GM23338 (cell line): ENCODE measurements at regions not wholly inside any gene's neighbourhood (a gene's known extent, or its start where the extent isn't known, plus 50 kb on each side); places are given as distances from the start of the nearest gene placed in this dataset.

Source experiments
- ATAC-seq: fragments of 200-7000 bp; cut with Tn5 transposase; 3 replicates; pipeline ENCODE4 v1.9.1; 2020
- DNase-seq: peaks from one replicate; pipeline ENCODE4 v3.0.0-alpha.2; 2015; ENCODE audit warnings: low spot score
- H2AFZ ChIP-seq: fragments of 200-600 bp; sonication (generic); 2 replicates; pipeline ENCODE4 v1.8.0; 2016; ENCODE audit warnings: antibody characterized with exemption, mild to moderate bottlenecking, moderate library complexity
- H3F3A ChIP-seq: fragments of 200-600 bp; sonication (generic); replicated peaks from 2 replicates; pipeline ENCODE4 v1.8.0; 2017; ENCODE audit warnings: antibody characterized with exemption, mixed run types, low read depth
- H3K27ac ChIP-seq: fragments of 200-600 bp; sonication (generic); 2 replicates; pipeline ENCODE4 v1.6.1; 2016; ENCODE audit warnings: low read depth
- H3K27me3 ChIP-seq: fragments of 200-600 bp; sonication (generic); 2 replicates; pipeline ENCODE4 v1.8.0; 2016; ENCODE audit warnings: mild to moderate bottlenecking, mixed run types, moderate library complexity; ENCODE audit not compliant: insufficient read depth
- H3K36me3 ChIP-seq: fragments of 200-600 bp; sonication (generic); 2 replicates; pipeline ENCODE4 v1.8.0; 2016; ENCODE audit warnings: mild to moderate bottlenecking; ENCODE audit not compliant: insufficient read depth
- H3K4me1 ChIP-seq: fragments of 200-600 bp; sonication (generic); 2 replicates; pipeline ENCODE4 v1.8.0; 2016; ENCODE audit warnings: mild to moderate bottlenecking, moderate library complexity; ENCODE audit not compliant: insufficient read depth
- H3K4me2 ChIP-seq: fragments of 200-600 bp; sonication (generic); 2 replicates; pipeline ENCODE4 v1.7.1; 2017; ENCODE audit warnings: mixed run types
- H3K4me3 ChIP-seq: fragments of 200-600 bp; sonication (generic); 2 replicates; pipeline ENCODE4 v1.6.1; 2016; ENCODE audit warnings: mixed run types
- H3K79me2 ChIP-seq: fragments of 200-600 bp; sonication (generic); replicated peaks from 2 replicates; pipeline ENCODE4 v1.8.0; 2017; ENCODE audit warnings: mild to moderate bottlenecking; ENCODE audit not compliant: insufficient read depth
- H3K9me2 ChIP-seq: fragments of 200-600 bp; sonication (generic); 2 replicates; pipeline ENCODE4 v1.8.0; 2017; ENCODE audit not compliant: insufficient read depth
- H4K20me1 ChIP-seq: fragments of 200-600 bp; sonication (generic); replicated peaks from 2 replicates; pipeline ENCODE4 v1.8.0; 2017; ENCODE audit warnings: mild to moderate bottlenecking; ENCODE audit not compliant: insufficient read depth
- H3K27ac Mint-ChIP-seq: 2 replicates; pipeline ENCODE4 v1.8.0; 2020; ENCODE audit warnings: inconsistent platforms, mild to moderate bottlenecking, moderate library complexity, mixed read lengths
- H3K27me3 Mint-ChIP-seq: 3 replicates; pipeline ENCODE4 v1.8.0; 2022; ENCODE audit warnings: low read depth, mild to moderate bottlenecking, moderate library complexity, mixed read lengths, inconsistent platforms; ENCODE audit not compliant: insufficient read depth, poor library complexity
- H3K36me3 Mint-ChIP-seq: 3 replicates; pipeline ENCODE4 v1.8.0; 2021; ENCODE audit warnings: low read depth, mild to moderate bottlenecking, inconsistent platforms, moderate library complexity, mixed read lengths
- H3K4me1 Mint-ChIP-seq: 3 replicates; pipeline ENCODE4 v1.8.0; 2020; ENCODE audit warnings: mild to moderate bottlenecking, inconsistent platforms, mixed read lengths
- H3K4me3 Mint-ChIP-seq: 3 replicates; pipeline ENCODE4 v1.8.0; 2021; ENCODE audit warnings: moderate library complexity, mild to moderate bottlenecking, inconsistent platforms, mixed read lengths
- H3K9me3 Mint-ChIP-seq: 3 replicates; pipeline ENCODE4 v1.8.0; 2020; ENCODE audit warnings: moderate library complexity, mild to moderate bottlenecking, inconsistent platforms, mixed read lengths
- CREB1 ChIP-seq: fragments of 250-450 bp; sonication (Bioruptor Pico); IDR thresholded peaks from 2 replicates; pipeline ENCODE4 v1.5.0; 2020; ENCODE audit warnings: low read depth, mild to moderate bottlenecking, moderate library complexity
- EZH2 ChIP-seq: fragments of 200-600 bp; sonication (generic); IDR thresholded peaks from one replicate; pipeline ENCODE4 v1.8.0; 2017; ENCODE audit warnings: antibody characterized with exemption, mild to moderate bottlenecking, low read depth; ENCODE audit not compliant: unreplicated experiment
- NANOG ChIP-seq: IDR thresholded peaks from 2 replicates; pipeline ENCODE4 v1.6.1; 2016; ENCODE audit warnings: antibody characterized with exemption, borderline replicate concordance
- POLR2AphosphoS5 ChIP-seq: IDR thresholded peaks from 2 replicates; pipeline ENCODE4 v1.6.1; 2016; ENCODE audit warnings: antibody characterized with exemption, low read depth
- ZNF114 ChIP-seq: fragments of 250-450 bp; sonication (Bioruptor Pico); IDR thresholded peaks from 2 replicates; pipeline ENCODE4 v1.5.0; 2020; ENCODE audit warnings: mild to moderate bottlenecking, moderate library complexity
- ZNF331 ChIP-seq: fragments of 250-450 bp; sonication (Bioruptor Pico); IDR thresholded peaks from 2 replicates; pipeline ENCODE4 v1.5.0; 2020; ENCODE audit warnings: low read depth, mild to moderate bottlenecking, moderate library complexity
- TF ChIP-seq, protein P1 (sequence below), 2 experiments: fragments of 200-600 bp in 1 of 2; sonication (generic) in 1 of 2; conservative IDR thresholded peaks; 2 replicates each; pipeline versions ENCODE4 v1.5.1 to v1.6.1; 2016 to 2017; ENCODE audit warnings: antibody characterized with exemption in 2 of 2, low read depth in 2 of 2, mild to moderate bottlenecking in 2 of 2, moderate library complexity in 1 of 2
- TF ChIP-seq, protein P2 (sequence below): IDR thresholded peaks from one replicate; pipeline ENCODE4 v1.6.1; 2018; ENCODE audit warnings: antibody characterized with exemption; ENCODE audit not compliant: unreplicated experiment
- TF ChIP-seq, protein P3 (sequence below): IDR thresholded peaks from 2 replicates; pipeline ENCODE4 v1.6.1; 2016; ENCODE audit warnings: antibody characterized with exemption
- TF ChIP-seq, protein P4 (sequence below): fragments of 250-450 bp; sonication (Bioruptor Pico); IDR thresholded peaks from 2 replicates; pipeline ENCODE4 v1.5.0; 2020; ENCODE audit warnings: mild to moderate bottlenecking, moderate library complexity

DNA sequence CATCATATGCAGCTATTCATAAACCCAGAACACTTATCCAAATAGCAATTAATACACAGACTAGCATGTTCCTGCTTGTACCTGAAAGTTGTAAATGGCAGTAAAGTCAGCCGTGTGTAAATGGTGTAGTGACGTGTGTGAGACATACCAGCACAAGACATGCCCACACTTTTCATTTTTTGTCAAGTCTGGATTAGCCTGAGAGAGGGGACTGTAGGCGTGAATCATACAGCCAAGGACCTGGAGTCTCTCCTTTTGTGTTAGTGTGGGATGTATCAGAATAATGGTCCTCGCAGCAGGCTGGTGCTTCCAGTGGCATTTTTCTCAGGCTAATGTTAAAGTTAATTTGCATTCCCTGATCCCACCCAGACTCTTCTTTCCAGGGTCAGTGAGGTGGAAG is 116.8 kb upstream of the BMAL1 start (continued):
- TF ChIP-seq CREB1 (CRISPR knock-in tag) (no peak), ZNF114 (CRISPR knock-in tag) (no peak), ZNF331 (CRISPR knock-in tag) (no peak), POLR2AphosphoS5 (no peak), NANOG (no peak)
- TF ChIP-seq, protein P1, sequence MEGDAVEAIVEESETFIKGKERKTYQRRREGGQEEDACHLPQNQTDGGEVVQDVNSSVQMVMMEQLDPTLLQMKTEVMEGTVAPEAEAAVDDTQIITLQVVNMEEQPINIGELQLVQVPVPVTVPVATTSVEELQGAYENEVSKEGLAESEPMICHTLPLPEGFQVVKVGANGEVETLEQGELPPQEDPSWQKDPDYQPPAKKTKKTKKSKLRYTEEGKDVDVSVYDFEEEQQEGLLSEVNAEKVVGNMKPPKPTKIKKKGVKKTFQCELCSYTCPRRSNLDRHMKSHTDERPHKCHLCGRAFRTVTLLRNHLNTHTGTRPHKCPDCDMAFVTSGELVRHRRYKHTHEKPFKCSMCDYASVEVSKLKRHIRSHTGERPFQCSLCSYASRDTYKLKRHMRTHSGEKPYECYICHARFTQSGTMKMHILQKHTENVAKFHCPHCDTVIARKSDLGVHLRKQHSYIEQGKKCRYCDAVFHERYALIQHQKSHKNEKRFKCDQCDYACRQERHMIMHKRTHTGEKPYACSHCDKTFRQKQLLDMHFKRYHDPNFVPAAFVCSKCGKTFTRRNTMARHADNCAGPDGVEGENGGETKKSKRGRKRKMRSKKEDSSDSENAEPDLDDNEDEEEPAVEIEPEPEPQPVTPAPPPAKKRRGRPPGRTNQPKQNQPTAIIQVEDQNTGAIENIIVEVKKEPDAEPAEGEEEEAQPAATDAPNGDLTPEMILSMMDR (conservative IDR thresholded peaks at IDR 0.05; ENCODE audit: low read depth in 2 of 2): no peak
- TF ChIP-seq, protein P2, sequence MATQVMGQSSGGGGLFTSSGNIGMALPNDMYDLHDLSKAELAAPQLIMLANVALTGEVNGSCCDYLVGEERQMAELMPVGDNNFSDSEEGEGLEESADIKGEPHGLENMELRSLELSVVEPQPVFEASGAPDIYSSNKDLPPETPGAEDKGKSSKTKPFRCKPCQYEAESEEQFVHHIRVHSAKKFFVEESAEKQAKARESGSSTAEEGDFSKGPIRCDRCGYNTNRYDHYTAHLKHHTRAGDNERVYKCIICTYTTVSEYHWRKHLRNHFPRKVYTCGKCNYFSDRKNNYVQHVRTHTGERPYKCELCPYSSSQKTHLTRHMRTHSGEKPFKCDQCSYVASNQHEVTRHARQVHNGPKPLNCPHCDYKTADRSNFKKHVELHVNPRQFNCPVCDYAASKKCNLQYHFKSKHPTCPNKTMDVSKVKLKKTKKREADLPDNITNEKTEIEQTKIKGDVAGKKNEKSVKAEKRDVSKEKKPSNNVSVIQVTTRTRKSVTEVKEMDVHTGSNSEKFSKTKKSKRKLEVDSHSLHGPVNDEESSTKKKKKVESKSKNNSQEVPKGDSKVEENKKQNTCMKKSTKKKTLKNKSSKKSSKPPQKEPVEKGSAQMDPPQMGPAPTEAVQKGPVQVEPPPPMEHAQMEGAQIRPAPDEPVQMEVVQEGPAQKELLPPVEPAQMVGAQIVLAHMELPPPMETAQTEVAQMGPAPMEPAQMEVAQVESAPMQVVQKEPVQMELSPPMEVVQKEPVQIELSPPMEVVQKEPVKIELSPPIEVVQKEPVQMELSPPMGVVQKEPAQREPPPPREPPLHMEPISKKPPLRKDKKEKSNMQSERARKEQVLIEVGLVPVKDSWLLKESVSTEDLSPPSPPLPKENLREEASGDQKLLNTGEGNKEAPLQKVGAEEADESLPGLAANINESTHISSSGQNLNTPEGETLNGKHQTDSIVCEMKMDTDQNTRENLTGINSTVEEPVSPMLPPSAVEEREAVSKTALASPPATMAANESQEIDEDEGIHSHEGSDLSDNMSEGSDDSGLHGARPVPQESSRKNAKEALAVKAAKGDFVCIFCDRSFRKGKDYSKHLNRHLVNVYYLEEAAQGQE: no peak
- TF ChIP-seq, protein P3, sequence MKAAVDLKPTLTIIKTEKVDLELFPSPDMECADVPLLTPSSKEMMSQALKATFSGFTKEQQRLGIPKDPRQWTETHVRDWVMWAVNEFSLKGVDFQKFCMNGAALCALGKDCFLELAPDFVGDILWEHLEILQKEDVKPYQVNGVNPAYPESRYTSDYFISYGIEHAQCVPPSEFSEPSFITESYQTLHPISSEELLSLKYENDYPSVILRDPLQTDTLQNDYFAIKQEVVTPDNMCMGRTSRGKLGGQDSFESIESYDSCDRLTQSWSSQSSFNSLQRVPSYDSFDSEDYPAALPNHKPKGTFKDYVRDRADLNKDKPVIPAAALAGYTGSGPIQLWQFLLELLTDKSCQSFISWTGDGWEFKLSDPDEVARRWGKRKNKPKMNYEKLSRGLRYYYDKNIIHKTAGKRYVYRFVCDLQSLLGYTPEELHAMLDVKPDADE: no peak

DNA sequence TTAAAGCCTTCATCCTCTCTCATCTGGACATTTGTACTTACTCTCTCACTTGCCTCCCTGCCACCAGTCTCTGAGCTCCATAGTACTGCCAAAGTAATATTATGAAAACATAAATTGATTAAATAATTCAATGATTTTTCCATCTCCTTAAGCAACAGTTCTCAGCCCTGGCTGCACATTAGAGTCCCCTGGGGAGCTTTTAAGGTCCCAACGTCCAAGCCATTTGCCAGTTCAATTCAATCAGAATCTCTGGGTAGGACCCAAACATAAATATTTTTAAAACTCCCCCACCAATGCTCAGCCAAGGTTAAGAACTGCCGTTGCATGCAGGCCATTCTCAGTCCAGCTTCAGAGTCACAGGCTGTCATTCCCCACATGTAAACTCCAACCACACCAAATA is 114.4 kb upstream of the BMAL1 start:
- Histone ChIP-seq H3K4me2 (no peak overlapping the region), H3K27ac (no peak overlapping the region), H3F3A (no peaks in the 10 kb centered on the region), H3K36me3 (no peaks in the 10 kb centered on the region), H3K4me1 (no peaks in the 10 kb centered on the region), H3K27me3 (no peaks in the 10 kb centered on the region), H4K20me1 (no peaks in the 10 kb centered on the region), H3K9me2 (no peaks in the 10 kb centered on the region), H3K79me2 (no peaks in the 10 kb centered on the region), H3K4me3 (no peak overlapping the region), H2AFZ (no peak overlapping the region; the same call in 1 of the 2 replicates)
- no peaks in the 10 kb centered on the region for H3K36me3 Mint-ChIP-seq
- DNase-seq (no peak), ATAC-seq (no peak)
- no peak overlapping the region for H3K27ac Mint-ChIP-seq
- H3K9me3 Mint-ChIP-seq: peaks cover 3% of the 10 kb centered on the region; the same call in 2 of the 3 replicates
- H3K4me1 Mint-ChIP-seq: no peaks in the 10 kb centered on the region; the same call in 2 of the 3 replicates
- no peak for TF ChIP-seq EZH2
- no peak for TF ChIP-seq ZNF114 (CRISPR knock-in tag)
- TF ChIP-seq, protein P4, sequence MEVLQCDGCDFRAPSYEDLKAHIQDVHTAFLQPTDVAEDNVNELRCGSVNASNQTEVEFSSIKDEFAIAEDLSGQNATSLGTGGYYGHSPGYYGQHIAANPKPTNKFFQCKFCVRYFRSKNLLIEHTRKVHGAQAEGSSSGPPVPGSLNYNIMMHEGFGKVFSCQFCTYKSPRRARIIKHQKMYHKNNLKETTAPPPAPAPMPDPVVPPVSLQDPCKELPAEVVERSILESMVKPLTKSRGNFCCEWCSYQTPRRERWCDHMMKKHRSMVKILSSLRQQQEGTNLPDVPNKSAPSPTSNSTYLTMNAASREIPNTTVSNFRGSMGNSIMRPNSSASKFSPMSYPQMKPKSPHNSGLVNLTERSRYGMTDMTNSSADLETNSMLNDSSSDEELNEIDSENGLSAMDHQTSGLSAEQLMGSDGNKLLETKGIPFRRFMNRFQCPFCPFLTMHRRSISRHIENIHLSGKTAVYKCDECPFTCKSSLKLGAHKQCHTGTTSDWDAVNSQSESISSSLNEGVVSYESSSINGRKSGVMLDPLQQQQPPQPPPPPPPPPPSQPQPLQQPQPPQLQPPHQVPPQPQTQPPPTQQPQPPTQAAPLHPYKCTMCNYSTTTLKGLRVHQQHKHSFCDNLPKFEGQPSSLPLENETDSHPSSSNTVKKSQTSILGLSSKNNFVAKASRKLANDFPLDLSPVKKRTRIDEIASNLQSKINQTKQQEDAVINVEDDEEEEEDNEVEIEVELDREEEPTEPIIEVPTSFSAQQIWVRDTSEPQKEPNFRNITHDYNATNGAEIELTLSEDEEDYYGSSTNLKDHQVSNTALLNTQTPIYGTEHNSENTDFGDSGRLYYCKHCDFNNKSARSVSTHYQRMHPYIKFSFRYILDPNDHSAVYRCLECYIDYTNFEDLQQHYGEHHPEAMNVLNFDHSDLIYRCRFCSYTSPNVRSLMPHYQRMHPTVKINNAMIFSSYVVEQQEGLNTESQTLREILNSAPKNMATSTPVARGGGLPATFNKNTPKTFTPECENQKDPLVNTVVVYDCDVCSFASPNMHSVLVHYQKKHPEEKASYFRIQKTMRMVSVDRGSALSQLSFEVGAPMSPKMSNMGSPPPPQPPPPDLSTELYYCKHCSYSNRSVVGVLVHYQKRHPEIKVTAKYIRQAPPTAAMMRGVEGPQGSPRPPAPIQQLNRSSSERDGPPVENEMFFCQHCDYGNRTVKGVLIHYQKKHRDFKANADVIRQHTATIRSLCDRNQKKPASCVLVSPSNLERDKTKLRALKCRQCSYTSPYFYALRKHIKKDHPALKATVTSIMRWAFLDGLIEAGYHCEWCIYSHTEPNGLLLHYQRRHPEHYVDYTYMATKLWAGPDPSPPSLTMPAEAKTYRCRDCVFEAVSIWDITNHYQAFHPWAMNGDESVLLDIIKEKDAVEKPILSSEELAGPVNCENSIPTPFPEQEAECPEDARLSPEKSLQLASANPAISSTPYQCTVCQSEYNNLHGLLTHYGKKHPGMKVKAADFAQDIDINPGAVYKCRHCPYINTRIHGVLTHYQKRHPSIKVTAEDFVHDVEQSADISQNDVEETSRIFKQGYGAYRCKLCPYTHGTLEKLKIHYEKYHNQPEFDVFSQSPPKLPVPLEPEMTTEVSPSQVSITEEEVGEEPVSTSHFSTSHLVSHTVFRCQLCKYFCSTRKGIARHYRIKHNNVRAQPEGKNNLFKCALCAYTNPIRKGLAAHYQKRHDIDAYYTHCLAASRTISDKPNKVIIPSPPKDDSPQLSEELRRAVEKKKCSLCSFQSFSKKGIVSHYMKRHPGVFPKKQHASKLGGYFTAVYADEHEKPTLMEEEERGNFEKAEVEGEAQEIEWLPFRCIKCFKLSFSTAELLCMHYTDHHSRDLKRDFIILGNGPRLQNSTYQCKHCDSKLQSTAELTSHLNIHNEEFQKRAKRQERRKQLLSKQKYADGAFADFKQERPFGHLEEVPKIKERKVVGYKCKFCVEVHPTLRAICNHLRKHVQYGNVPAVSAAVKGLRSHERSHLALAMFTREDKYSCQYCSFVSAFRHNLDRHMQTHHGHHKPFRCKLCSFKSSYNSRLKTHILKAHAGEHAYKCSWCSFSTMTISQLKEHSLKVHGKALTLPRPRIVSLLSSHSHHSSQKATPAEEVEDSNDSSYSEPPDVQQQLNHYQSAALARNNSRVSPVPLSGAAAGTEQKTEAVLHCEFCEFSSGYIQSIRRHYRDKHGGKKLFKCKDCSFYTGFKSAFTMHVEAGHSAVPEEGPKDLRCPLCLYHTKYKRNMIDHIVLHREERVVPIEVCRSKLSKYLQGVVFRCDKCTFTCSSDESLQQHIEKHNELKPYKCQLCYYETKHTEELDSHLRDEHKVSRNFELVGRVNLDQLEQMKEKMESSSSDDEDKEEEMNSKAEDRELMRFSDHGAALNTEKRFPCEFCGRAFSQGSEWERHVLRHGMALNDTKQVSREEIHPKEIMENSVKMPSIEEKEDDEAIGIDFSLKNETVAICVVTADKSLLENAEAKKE (CRISPR knock-in tag): no peak
- TF ChIP-seq, protein P1 (conservative IDR thresholded peaks at IDR 0.05; ENCODE audit: low read depth in 2 of 2): no peak
- H3K27me3 Mint-ChIP-seq: no peaks in the 10 kb centered on the region
- no peak overlapping the region for H3K4me3 Mint-ChIP-seq
